H1 (cell line): ENCODE measurements at regions not wholly inside any gene's neighbourhood (a gene's known extent, or its start where the extent isn't known, plus 50 kb on each side); places are given as distances from the start of the nearest gene placed in this dataset.

Experiments used
- ATF3 ChIP-seq: IDR thresholded peaks from 2 replicates; pipeline ENCODE4 v1.6.1; 2011; ENCODE audit warnings: low read depth, mild to moderate bottlenecking, low read length; ENCODE audit not compliant: insufficient read depth
- NANOG ChIP-seq: IDR thresholded peaks from 2 replicates; pipeline ENCODE4 v1.6.1; 2011; ENCODE audit warnings: low read length, low read depth, mild to moderate bottlenecking, inconsistent platforms; ENCODE audit not compliant: insufficient read depth, poor library complexity, severe bottlenecking
- POU5F1 ChIP-seq: IDR thresholded peaks from 2 replicates; pipeline ENCODE4 v1.6.1; 2011; ENCODE audit warnings: low read depth, mild to moderate bottlenecking, low read length, moderate library complexity
- SUZ12 ChIP-seq: fragments of 200-600 bp; sonication (generic); IDR thresholded peaks from 2 replicates; pipeline ENCODE4 v1.6.1; 2012; ENCODE audit warnings: mild to moderate bottlenecking, inconsistent platforms, low read length, moderate library complexity, mixed read lengths
- TAF1 ChIP-seq: IDR thresholded peaks from 2 replicates; pipeline ENCODE4 v1.6.1; 2011; ENCODE audit warnings: mild to moderate bottlenecking, low read depth, low read length

DNA sequence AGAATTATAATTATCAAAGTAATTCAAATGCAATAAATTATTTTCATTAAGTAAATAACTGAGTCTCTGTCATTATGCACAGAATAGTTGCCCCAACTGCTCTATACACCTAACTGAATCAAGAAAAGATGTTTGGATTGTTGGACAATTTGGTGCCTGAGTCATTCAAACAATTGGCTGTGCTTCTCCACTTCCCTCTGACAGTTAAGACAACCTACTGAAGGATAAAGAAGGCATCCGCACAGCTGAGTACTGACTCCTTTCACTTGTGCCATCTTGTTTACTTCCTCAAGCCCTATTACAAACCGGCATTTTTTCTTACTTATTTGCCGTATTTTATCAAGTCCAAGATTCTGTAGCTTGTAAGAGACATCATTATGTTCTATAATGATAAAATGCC, 110.6 kb upstream of the C1QTNF7 start:
- no peak for TF ChIP-seq SUZ12
- TF ChIP-seq ATF3 = no peak
- TF ChIP-seq TAF1 = no peak
- no peak for TF ChIP-seq NANOG
- TF ChIP-seq POU5F1 = no peak
